ENCODE measurements at regions not wholly inside any gene's neighbourhood (a gene's known extent, or its start where the extent isn't known, plus 50 kb on each side); places are given as distances from the start of the nearest gene placed in this dataset.
"Not testable (repeated sequence)": the region's sequence is repeated elsewhere in the genome, so short reads cannot be mapped to it uniquely, and the experiment has no call there.

DNA sequence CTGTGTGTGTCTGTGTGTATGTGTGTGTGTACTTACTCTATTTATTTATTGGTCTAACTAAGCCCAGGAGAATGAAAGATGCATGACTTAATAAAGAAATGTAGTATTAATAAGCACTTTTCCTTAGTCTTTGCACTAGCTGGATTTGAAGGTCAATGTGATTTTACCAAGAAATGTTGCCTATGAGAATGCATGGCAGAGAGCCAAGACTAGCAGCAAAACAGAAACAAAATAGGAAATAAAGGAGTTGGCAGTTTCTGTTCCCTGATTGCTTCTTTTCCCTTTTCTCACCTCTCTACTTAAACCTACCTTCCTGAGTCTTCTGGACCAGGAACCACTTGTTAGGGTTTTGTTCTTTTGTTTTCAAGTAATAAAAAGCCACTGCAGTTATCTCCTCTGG is 286.1 kb downstream of the KCTD12 start:
- DNase-seq, result no peak

- no peak for DNase-seq
Measured at GRCh38 chr13:76597868-76598267, 288.3 kb downstream of the KCTD12 start.

GRCh38 chr13:76596216-76596615 is 290.0 kb downstream of the KCTD12 start:
- DNase-seq, result no peak

GRCh38 chr13:76594435-76594834 is 291.8 kb downstream of the KCTD12 start:
- DNase-seq, result no peak

GRCh38 chr13:76586842-76587241 is 299.4 kb downstream of the KCTD12 start:
- no peak for DNase-seq

DNA sequence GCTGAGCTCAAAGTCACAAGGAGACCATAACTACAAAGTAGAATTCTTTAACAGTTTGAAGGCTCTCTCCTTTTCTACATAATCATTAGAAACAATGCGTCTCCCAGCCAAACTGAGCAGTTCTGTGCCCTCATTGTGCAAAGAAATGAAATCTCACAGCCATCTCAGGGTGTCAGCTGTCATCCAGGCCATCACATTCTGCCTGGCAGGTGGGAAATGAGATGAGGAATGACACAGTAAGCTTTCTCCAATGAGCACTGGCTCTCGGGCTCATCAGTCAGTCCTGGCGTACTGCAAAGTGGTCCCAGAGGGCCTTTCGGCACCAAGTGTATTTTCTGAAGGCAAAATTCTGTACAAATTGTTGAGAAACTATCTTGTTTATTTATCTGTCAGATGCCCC is 306.5 kb downstream of the KCTD12 start:
- no peak for DNase-seq

DNA sequence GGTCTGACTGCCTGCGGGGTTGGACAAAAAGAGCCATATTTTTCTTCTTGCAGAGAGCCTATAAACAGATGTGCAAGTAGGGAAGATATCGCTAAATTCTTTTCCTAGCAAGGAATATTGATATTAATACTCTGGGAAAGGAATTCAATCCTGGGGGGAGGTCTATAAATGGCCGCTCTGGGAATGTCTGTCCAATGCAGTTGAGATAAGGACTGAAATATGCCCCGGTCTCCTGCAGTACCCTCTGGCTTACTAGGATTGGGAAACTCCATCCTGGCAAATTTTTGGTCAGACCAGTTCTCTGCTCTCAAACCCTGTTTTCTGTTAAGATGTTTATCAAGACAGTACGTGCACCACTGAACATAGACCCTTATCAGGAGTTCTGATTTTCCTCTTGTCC is 310.6 kb downstream of the KCTD12 start:
- not testable (repeated sequence) for DNase-seq

- no peak for DNase-seq
Measured at GRCh38 chr13:76570510-76570971, 315.7 kb downstream of the KCTD12 start.

DNA sequence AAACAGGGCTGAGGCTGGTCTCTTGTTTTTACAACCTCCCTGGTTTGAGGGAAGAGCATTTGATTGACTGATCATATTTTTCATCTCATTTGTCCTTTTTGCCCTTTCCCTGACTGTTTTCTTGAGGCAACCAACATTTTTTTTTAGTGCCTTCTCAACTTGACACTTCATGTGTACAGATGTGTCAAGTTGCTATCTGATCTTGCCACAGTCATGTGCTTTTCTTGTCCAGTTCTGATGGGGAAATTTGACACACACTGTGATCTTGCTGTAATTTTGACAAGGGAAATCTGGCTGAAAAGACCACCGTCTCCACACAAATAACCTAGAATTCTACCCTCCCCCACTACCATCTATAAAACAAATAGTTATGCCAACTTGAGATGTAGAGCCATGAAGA is 329.6 kb downstream of the KCTD12 start:
- DNase-seq, result no peak

GRCh38 chr13:76552807-76553206 is 333.4 kb downstream of the KCTD12 start:
- DNase-seq, result no peak

- no peak for DNase-seq
Measured at GRCh38 chr13:76552041-76552772, 334.0 kb downstream of the KCTD12 start.

DNA sequence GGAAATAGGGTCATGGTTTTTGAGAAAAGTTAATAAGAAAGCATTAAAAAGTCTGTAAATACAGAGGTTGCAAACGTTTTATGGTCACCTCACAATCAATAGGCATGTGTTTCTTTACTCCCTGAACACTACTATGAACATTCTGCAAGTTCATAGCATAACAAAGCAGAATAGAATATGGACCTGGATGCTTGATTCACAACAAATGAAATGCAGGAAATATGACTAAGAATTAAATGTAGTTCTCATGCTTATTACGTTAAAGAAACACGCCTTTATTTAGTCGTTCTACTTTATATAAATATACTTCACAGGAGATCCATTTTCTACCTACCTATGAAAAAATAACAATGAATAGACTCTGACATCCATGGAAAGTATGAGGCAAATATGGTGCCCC is 344.0 kb downstream of the KCTD12 start:
- no peak for DNase-seq

GRCh38 chr13:76538004-76538403 is 348.2 kb downstream of the KCTD12 start:
- DNase-seq, result no peak

DNA sequence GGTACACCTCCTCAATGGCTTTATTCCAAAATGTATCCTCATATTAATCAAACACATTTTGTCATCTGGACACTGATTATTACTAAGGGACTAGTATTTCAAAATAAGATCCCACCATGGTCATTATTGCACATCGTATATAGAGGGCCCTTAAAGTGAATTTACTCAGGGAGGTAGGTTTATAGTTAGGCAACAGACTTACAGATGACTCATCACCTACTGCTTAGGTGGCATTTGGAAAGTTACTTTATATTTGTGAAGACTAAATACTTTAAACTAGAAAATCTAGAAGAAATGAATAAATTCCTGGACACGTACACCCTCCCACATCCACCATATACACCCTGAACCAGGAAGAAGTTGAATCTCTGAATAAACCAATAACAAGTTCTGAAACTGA is 353.0 kb downstream of the KCTD12 start:
- DNase-seq, result no peak

DNA sequence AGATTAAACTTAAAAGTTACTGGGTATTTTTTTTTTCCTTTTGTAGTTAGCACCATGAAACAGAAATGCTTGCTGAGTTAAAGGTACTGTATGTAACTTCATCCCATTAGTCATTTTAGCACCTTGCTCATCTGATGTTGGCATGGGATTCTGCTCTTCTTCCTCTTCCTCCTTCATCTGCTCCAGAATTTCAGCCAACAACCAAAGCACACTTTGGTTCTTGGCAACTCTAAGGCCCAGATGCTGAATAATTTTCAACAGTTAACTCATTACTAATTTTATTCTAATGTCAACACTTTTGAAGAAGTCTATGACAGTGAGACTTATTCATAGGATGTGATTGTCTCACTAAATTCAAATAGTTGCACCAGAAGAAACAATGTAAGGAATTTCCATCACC is 359.2 kb downstream of the KCTD12 start:
- DNase-seq, result no peak

DNA sequence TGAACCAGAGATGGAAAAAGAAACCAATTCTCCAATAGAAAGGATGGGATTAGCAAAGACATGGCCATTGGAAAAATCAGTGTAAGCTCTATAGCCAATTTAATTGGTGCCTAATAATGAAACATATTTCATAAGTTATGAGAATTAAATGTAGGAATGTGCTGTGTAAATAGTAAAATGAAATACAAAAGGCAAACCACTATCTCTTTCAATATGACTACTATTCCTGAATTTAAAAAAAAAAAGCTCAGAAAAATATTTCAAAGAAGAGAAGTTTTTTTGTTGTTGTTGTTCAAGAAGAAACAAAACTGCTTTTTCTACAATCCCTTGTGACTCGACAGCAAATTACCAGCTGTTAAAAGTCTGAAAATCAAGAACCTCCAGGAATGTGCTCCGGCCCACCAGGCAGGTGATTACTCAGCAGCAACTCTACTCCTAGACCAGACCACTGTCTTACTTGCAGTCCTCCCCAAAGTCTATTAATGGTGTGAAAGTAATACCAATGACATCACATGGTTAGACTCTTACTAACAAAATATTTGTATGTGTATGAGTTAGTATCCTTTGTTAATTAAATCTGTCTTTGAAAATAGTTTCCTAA is 362.4 kb downstream of the KCTD12 start:
- DNase-seq, result no peak

DNA sequence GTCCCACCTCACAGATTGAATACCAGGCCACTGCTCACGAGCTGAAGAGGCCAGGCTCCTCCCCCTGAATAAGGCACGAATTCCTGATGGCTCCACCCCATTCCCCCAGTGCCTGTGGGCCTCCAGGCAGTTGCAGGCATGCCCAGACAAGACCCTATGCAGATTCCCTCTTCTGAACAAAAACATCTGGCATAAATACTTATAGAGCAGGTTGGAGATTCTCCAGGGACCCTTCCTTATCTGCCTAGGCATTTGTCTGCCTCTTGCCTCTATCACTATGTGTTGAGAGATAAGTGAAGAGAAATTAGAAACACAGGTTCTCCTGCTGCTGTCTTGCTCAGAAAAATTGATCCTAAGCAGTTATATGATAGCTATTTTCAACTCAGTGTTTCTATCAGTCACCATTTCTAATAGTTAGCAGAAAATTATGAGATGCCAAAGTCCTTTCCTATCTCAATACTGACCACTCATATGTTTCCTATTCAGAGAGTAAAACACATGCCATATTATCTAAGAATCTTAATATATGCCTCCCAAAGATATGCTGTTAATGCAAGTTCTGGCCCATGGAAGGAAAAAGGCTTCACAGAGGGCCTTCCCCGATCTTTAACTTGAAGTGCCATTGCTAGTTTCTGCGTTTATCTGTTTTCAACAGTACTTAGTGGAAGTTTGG is 364.0 kb downstream of the KCTD12 start:
- no peak for DNase-seq

GRCh38 chr13:76519685-76520084 is 366.5 kb downstream of the KCTD12 start:
- no peak for DNase-seq

DNA sequence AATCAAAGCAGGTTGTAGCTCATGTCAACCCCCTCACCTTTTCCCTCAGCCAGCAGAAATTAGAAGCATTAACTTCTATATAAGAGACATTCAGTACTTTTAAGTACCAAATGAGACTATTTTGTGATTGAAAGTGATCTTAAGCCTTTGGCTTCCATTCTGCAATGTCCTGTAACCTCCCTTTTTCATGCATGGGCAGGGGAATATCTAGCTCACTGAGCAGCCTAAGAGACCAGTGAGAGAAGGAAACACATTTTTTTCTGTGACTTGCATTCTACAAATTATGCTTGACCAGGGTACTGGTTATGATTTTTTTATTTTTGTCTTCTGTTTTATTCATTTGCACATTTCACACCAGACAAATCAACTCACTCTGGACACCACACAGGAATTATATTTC is 369.6 kb downstream of the KCTD12 start:
- no peak for DNase-seq

GRCh38 chr13:76516013-76516412 is 370.2 kb downstream of the KCTD12 start:
- DNase-seq, result no peak

GRCh38 chr13:76512721-76513145 is 373.5 kb downstream of the KCTD12 start:
- no peak for DNase-seq

DNA sequence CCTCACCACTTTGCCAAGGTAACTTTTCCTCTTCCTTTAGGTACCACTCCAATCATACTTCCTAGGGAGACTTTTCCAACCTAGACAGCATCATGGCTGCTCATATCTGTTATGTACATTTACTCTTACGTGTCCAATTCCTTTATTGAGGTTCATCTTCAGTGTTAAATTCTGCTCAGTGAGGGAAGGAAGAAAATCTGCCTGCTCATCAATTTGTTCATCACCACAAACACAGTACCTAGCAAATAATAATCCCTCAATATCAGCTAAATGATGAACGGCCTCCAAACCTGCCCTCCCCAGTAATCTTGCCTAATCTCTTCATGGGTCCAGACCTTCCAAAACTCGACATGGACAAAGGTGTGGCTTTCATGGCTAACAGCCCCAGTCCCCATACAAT is 380.8 kb downstream of the KCTD12 start:
- DNase-seq, result no peak

- no peak for DNase-seq
Measured at GRCh38 chr13:76503766-76504165, 382.4 kb downstream of the KCTD12 start.

GRCh38 chr13:76503291-76503690 is 382.9 kb downstream of the KCTD12 start:
- DNase-seq, result no peak

Measured in COR-L47 (cell line).